GM20000 (cell line): ENCODE measurements at regions not wholly inside any gene's neighbourhood (a gene's known extent, or its start where the extent isn't known, plus 50 kb on each side); places are given as distances from the start of the nearest gene placed in this dataset.

ENCODE experiments used
- DNase-seq: peaks from one replicate; pipeline ENCODE4 v3.0.0; 2012; ENCODE audit warnings: low spot score
- TF ChIP-seq, protein P1 (sequence below): IDR thresholded peaks from 2 replicates; pipeline ENCODE4 v1.5.1; 2012; ENCODE audit warnings: mild to moderate bottlenecking, control low read depth; ENCODE audit errors: extremely low read depth, missing control alignments

DNA sequence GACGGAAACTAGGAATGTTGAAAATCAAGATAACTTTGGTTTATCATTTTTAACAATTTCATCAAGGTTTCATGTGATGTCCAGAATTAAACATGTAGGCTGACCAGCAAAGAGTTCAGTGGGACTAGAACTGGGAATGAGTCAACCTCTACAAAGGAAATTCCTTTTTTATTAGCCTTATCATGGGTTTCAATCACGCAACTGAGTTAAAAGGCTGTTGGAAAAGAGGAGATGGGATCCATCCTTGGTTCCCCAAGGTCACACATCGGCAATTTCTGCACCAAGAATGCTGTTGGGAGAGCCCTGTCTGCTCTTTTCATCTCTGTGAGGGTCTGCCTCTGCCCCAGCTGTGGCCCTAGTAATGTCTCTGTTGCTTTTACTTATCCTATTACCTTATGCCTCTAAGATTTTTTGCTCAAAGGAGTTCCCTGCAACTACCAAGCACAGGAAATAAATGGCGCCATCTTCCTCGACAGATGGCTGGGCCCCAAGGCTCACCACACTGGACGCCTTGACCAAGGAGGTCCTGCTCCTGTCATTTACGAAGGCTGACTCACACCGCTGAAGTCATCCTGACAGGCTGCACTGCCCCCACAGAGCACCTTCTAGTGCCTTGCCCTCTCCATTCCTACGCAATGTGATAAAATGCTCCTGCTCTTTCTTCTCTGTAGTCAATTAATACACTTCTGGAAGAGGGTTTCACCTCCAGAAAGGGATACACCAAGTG, 367.4 kb downstream of the GXYLT1 start:
- TF ChIP-seq, protein P1, sequence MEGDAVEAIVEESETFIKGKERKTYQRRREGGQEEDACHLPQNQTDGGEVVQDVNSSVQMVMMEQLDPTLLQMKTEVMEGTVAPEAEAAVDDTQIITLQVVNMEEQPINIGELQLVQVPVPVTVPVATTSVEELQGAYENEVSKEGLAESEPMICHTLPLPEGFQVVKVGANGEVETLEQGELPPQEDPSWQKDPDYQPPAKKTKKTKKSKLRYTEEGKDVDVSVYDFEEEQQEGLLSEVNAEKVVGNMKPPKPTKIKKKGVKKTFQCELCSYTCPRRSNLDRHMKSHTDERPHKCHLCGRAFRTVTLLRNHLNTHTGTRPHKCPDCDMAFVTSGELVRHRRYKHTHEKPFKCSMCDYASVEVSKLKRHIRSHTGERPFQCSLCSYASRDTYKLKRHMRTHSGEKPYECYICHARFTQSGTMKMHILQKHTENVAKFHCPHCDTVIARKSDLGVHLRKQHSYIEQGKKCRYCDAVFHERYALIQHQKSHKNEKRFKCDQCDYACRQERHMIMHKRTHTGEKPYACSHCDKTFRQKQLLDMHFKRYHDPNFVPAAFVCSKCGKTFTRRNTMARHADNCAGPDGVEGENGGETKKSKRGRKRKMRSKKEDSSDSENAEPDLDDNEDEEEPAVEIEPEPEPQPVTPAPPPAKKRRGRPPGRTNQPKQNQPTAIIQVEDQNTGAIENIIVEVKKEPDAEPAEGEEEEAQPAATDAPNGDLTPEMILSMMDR = no peak
- DNase-seq = no peak

DNA sequence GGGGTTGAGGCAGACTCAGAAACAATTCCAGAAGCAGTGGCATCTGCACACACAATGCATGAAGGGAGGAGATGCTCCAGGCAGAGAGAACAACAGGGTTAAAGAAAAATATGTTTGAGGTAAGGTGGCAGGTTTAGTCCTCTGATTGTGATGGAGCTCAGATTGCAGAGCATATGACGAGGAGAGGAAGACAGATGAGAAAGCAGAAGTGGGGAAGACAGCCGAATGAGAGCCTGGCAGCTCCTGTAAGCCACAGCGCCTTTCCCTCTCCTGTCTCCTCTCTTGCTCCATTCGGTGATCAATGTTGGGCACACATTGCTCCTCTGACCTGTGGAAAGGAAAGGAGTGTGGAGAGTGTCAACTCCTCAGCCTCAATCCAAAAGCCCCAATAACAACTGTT, 372.2 kb downstream of the GXYLT1 start:
- DNase-seq = no peak
- TF ChIP-seq, protein P1 = no peak

DNA sequence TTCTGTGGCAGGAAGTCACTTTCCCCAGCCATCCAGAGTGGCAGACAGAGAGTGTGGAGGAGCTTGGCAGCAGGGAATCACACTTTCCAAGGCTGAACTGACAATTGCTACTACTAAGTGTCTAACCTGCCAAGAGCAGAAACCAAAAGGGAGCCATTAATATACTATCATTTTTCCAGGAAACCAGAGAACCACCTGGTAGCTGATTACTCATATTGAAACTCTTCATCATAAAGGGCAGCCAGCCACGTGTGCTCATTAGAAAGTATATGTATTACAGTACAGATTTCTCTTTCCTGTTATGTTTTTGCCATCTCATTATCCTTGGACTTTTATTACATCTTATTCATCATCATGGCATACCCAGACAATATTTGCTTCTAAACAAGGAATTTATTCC, 374.9 kb downstream of the GXYLT1 start:
- TF ChIP-seq, protein P1 = no peak

DNA sequence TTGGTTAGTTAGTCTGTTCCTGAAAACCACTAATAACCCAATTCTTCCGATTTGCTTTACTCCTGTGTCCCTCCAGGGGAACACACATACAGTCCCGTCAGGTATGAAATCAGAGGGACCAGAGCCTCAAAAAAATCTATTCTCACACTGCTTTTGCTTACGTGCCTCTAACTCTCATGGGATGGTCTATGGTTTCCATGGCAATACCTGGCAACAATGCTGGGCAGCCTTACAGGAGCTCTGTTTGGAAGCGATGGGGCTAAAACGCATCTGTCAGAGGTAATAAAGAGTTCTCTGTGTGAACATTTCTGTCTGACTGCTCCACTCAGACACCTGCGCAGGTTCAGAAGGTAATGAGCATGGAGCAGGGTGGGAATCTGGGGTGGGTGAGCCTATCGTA, 376.2 kb downstream of the GXYLT1 start:
- no peak for DNase-seq
- TF ChIP-seq, protein P1 = no peak

More for the DNA sequence above, 374.9 kb downstream of the GXYLT1 start:
- no peak for DNase-seq

DNA sequence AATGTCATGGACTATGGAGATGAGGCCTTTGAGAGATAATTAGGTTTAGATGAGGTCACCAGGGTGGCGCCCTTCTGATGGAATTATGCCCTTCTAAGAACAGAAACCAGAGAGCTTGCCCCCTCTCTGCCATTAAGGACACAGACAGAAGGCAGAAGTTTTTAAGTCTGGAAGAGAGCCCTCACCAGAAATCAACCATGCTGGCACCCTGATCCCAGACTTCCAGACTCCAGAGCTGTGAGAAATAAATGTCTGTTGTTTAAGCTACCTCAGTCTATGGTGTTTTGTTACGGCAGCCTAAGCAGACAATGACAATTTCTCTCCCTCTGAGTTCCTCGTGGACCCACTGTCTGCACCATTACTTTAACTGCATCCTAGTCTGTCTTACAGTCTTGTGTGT, 382.0 kb downstream of the GXYLT1 start:
- TF ChIP-seq, protein P1 = no peak
- no peak for DNase-seq

DNA sequence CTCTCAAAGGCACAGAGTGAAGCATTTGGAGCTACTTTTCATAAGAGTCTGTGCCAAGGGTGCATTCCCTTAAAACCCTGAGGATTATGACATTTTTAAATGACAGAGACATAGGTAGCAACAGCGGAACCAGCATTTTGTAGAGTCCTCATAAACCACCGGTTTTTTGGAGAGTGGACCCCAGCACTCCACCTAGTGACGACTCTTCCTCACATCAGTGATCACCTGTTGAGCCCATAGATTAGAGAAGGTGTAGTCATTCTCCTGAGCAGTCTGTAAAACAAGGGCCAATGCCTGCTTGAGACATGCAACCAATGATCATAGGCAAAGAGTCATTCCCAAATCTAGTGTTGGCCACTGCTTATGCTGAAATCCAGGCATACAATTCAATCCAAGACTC, 399.1 kb downstream of the GXYLT1 start:
- DNase-seq = no peak
- TF ChIP-seq, protein P1 = no peak

DNA sequence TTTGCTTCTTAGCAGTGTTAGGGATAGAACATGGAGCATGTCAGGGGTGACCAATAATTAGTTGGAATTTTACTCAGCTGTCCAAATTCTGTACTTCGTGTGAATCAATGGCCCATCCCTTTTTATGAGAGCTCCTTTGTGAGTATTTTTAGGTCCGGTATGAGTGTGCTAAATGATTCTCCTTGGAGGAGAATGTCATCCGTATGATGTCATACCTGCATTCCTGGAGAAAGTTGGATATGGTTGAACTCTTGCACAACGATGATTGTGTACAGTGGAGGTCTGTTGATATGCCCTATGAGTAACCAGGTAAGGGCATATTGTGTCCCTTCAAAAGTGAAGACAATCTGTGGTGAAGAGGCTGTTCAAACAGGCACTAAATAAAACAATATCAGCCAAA, 400.8 kb downstream of the GXYLT1 start:
- TF ChIP-seq, protein P1 = no peak
- DNase-seq = no peak
